ENCODE measurements at regions not wholly inside any gene's neighbourhood (a gene's known extent, or its start where the extent isn't known, plus 50 kb on each side); places are given as distances from the start of the nearest gene placed in this dataset.
"Not testable (repeated sequence)": the region's sequence is repeated elsewhere in the genome, so short reads cannot be mapped to it uniquely, and the experiment has no call there.

GRCh38 chr1:70720521-70720920, 309.5 kb downstream of the CTH start:
- intact Hi-C loops (cut with DNase I) = no loop called here
- no peak for DNase-seq (ENCODE audit: missing footprints)
- no peak for ATAC-seq

- no peak for ATAC-seq
- intact Hi-C loops (cut with DNase I) = no loop called here
- DNase-seq (ENCODE audit: missing footprints) = no peak
Measured at GRCh38 chr1:70727886-70728489, 316.9 kb downstream of the CTH start.

GRCh38 chr1:70736518-70736917, 311.1 kb downstream of the PTGER3 start:
- ATAC-seq; intact Hi-C loops (cut with DNase I): not testable (repeated sequence)

DNA sequence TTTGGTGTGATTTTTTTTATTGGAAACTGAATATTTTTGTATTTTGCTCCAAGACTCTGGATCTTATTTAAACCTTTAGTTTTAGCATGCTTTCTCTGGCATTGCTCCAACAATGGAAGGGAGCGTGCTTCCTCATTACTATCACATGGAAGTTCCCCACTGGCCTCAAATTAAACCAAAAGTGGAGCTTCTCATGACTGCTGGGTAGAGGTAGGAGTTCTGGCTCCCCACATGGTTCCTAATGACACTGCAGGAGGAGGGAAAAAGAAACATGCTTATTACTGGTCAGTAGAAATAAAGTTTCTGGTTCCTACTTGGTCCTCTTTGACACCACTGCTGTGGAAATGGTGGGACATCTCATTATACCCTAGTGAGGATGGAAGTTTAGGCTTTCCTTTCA, 310.5 kb downstream of the PTGER3 start:
- ATAC-seq = no peak
- no peak for DNase-seq (ENCODE audit: missing footprints)
- intact Hi-C loops (cut with DNase I) = no loop called here

More at GRCh38 chr1:70736518-70736917, 311.1 kb downstream of the PTGER3 start:
- not testable (repeated sequence) for DNase-seq (ENCODE audit: missing footprints)

- DNase-seq (ENCODE audit: missing footprints) (no peak), ATAC-seq (no peak)
- intact Hi-C loops (cut with DNase I) = no loop called here
Measured at GRCh38 chr1:70738624-70739023, 309.0 kb downstream of the PTGER3 start.

DNA sequence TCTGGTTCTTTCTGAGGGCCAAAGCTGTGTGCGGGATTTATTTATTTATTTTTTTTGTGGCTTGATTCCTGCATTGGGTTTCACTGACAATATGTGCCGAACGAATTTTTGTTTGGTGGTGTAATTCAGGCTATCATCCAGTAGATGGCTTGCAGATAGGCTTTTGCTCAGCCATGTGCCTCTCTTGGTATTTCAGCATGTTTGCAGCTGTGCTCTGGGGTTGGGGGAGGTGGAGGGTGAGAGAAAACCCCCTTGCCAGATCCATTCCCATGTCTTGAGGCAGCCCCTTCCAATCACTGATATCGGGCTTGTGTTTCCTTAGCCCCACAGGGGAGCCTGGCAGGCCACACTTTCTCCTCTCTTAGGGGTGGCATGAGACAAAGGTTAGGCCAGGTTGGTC, 302.4 kb downstream of the PTGER3 start:
- no peak for ATAC-seq
- DNase-seq (ENCODE audit: missing footprints) = no peak
- intact Hi-C loops (cut with DNase I) = no loop called here

DNA sequence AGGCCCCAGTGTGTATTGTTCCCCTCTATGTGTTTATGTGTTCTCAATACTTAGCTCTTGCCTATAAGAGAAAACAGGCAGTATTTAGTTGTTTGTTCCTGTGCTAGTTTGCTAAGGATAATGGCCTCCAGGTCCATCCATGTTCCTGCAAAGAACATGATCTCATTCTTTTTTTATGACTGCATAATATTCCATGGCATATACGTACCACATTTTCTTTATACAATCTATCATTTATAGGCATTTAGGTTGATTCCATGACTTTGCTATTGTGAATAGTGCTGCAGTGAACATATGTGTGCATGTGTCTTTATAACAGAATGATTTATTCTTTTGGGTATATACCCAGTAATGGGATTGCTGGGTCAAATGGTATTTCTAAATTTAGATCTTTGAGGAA, 301.6 kb downstream of the PTGER3 start:
- ATAC-seq; DNase-seq (ENCODE audit: missing footprints); intact Hi-C loops (cut with DNase I): not testable (repeated sequence)

- DNase-seq (ENCODE audit: missing footprints); intact Hi-C loops (cut with DNase I); ATAC-seq: not testable (repeated sequence)
Measured at GRCh38 chr1:70747123-70747522, 300.5 kb downstream of the PTGER3 start.

- DNase-seq (ENCODE audit: missing footprints); ATAC-seq; intact Hi-C loops (cut with DNase I): not testable (repeated sequence)
Measured at GRCh38 chr1:70751676-70752287, 295.8 kb downstream of the PTGER3 start.

GRCh38 chr1:70754701-70755100, 292.9 kb downstream of the PTGER3 start:
- DNase-seq (ENCODE audit: missing footprints) (no peak), ATAC-seq (no peak)
- intact Hi-C loops (cut with DNase I) = no loop called here

GRCh38 chr1:70760154-70760553, 287.5 kb downstream of the PTGER3 start:
- no peak for ATAC-seq
- intact Hi-C loops (cut with DNase I) = no loop called here
- DNase-seq (ENCODE audit: missing footprints) = no peak

- DNase-seq (ENCODE audit: missing footprints) = no peak
- intact Hi-C loops (cut with DNase I) = no loop called here
- ATAC-seq = no peak
Measured at GRCh38 chr1:70762386-70762785, 285.2 kb downstream of the PTGER3 start.

- no peak for DNase-seq (ENCODE audit: missing footprints)
- intact Hi-C loops (cut with DNase I) = no loop called here
- ATAC-seq = no peak
Measured at GRCh38 chr1:70764747-70765146, 282.9 kb downstream of the PTGER3 start.

DNA sequence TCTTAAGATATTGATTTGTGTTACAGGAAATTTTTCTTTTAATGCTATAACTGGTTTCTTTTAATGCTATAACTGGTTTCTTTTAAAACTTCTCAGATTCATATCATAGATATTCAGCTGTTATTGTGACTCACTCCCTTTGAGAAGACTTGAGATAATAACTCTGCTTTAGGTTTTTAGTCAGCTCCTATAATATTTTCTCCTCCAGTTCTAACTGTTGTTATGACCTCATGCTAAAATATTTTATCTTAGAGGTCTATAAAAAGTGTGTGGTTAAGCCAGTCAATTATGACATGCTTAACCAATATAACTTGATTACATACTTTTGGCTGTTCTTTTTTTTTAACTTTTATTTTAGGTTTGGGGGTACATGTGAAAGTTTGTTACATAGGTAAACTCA, 280.2 kb downstream of the PTGER3 start:
- intact Hi-C loops (cut with DNase I) = no loop called here
- ATAC-seq = no peak
- no peak for DNase-seq (ENCODE audit: missing footprints)

DNA sequence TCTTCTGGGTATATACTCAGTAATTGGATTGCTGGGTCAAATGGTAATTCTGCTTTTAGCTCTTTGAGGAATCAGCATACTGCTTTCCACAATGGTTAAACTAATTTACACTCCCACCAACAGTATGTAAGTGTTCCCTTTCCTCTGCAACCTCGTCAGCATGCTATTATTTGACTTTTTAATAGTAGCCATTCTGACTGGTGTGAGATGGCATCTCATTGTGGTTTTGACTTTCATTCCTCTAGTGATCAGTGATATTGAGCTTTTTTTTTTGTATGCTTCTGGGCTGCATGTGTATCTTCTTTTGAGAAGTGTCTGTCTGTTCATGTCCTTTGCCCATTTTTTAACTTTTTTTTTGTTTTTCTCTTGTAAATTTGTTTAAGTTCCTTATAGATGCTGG, 279.4 kb downstream of the PTGER3 start:
- DNase-seq (ENCODE audit: missing footprints) (no peak), ATAC-seq (no peak)
- intact Hi-C loops (cut with DNase I) = no loop called here

DNA sequence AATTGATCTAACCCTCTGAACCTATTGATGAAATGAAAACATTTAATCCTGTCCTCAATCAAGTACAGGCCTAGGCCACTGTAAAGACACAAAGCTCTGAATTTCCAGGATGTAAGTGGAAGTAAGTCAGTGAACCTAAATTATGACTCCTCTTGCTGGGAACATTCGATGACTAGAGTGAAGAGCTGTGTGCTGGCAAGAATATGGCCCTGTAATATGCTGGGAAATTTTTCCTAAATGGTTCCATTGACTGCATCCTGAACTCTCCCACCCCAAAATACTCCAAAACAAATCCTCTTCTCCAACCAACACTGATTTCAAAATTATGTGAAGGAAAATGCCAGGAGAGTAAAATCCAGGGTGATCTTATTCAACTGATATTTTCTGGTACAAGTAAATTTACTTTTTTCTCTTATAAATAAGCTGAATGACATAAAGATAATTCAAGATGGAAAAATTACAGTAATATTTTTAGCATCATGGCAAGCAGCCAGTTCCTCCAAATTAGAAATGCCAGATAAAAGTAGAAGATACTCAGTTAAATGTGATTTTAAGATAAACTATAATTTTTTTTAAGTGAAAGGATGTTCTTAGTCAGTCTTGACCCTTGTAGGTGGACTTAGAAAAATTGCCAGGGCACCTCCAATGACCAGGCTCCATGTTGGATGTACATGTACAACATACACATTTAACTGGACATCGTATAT, 269.4 kb downstream of the PTGER3 start:
- no peak for DNase-seq (ENCODE audit: missing footprints)
- intact Hi-C loops (cut with DNase I) = no loop called here
- no peak for ATAC-seq

GRCh38 chr1:70778934-70779333, 268.7 kb downstream of the PTGER3 start:
- DNase-seq (ENCODE audit: missing footprints) (no peak), ATAC-seq (no peak)
- intact Hi-C loops (cut with DNase I) = no loop called here

GRCh38 chr1:70779571-70779970, 268.0 kb downstream of the PTGER3 start:
- DNase-seq (ENCODE audit: missing footprints) (no peak), ATAC-seq (no peak)
- intact Hi-C loops (cut with DNase I) = no loop called here

GRCh38 chr1:70785287-70785686, 262.3 kb downstream of the PTGER3 start:
- intact Hi-C loops (cut with DNase I) = no loop called here

DNA sequence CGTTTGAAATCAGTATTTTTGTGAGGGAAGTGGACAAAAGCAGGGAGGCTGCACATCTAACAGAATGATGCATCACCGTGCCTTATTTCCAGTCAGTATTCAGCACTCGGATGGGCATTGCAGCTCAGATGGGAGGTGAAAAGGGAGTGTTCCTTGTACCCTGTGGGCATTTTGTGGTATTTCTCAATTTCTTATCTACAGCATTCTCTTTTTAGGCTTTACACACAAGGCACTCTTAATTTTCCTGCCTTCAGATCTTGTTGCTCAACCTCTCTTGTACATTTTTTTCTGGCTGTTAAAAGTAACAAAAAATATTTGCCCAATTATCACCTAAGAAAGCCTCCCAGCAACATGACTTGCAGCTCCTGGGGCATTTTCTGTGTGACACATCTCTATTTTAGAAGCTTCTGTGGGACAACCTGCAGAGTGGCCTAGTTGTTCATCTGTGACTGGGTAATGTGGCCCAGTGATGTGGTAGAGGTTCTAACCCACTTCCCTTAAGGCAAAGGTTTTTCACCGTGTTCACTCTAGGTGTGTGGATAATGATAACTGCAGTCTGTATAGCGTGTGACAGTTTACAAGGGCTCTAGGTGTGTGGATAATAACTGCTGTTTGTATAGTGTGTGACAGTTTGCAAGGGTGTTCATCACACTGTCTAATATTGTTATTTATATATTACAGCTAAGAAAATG, 257.2 kb downstream of the PTGER3 start:
- DNase-seq (ENCODE audit: missing footprints) (no peak), ATAC-seq (no peak)
- intact Hi-C loops (cut with DNase I) = no loop called here

More at GRCh38 chr1:70785287-70785686, 262.3 kb downstream of the PTGER3 start:
- no peak for DNase-seq (ENCODE audit: missing footprints)
- ATAC-seq = no peak
